DND-41 (cell line): ENCODE measurements at regions not wholly inside any gene's neighbourhood (a gene's known extent, or its start where the extent isn't known, plus 50 kb on each side); places are given as distances from the start of the nearest gene placed in this dataset.

Experiments
- CTCF ChIP-seq: IDR thresholded peaks from 2 replicates; pipeline ENCODE4 v1.5.1; 2012; ENCODE audit warnings: borderline replicate concordance, low read length, moderate library complexity, mild to moderate bottlenecking; ENCODE audit not compliant: poor library complexity, severe bottlenecking; ENCODE audit errors: extremely low read depth
- EZH2 ChIP-seq: IDR thresholded peaks from 3 replicates; pipeline ENCODE4 v1.6.1; 2012; ENCODE audit warnings: borderline replicate concordance, low read depth, mild to moderate bottlenecking, moderate library complexity, low read length, inconsistent platforms; ENCODE audit not compliant: severe bottlenecking

GRCh38 chr2:128622371-128622770, 303.7 kb upstream of the HS6ST1 start:
- TF ChIP-seq CTCF = no peak
- no peak for TF ChIP-seq EZH2
